Inflammatory macrophage treated with lipopolysaccharide for 1 hour (primary cell): ENCODE measurements at regions not wholly inside any gene's neighbourhood (a gene's known extent, or its start where the extent isn't known, plus 50 kb on each side); places are given as distances from the start of the nearest gene placed in this dataset.

Source experiments
- DNase-seq, 2 donors: peaks; one replicate each; pipeline ENCODE4 v3.0.0-alpha.2; 2020 to 2022

- no peak for DNase-seq
Observed at GRCh38 chr19:32227561-32228165, 117.7 kb upstream of the ZNF507 start.

GRCh38 chr19:32230441-32230840, 115.0 kb upstream of the ZNF507 start:
- no peak for DNase-seq

- DNase-seq = no peak
Observed at GRCh38 chr19:32231020-32231419, 114.4 kb upstream of the ZNF507 start.

DNA sequence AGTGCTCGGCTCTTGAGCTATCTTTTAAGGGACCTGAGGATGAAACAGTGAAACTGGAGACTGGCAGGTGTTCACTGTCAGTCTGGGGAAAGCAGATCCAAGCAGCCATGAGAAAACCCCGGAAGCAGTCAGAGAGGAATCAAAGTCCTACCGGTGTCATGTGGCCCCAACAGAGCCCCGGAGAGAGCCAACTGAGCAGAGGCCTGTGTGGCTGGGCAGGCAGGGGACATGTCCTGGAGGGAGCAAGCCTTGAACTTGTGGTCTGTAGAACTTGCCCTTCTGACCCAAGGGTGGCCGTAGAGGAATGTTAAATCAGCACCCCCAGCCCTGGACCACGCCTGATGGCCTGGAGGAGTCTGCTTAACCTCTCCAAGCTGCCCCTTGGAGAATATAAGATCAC, 113.7 kb upstream of the ZNF507 start:
- DNase-seq = no peak

DNA sequence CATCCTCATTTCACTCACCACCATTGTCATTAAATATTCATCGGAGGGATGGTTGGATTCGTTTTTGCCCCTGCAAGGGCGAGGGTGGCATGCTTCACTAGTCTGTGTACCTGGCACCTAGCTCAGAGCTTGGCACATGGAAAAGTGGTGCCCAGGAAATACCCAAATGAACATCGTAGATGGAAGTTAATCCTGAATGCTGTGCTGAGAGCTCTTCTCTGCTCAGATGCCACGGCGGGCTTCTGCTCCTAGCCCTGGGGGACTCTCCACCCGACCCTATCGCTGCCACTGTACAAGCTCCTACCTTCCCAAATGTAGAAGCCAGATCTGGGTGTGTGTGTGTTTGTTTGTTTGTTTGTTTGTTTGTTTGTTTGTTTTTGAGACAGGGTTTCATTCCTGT, 113.0 kb upstream of the ZNF507 start:
- DNase-seq = no peak

- DNase-seq = no peak
Observed at GRCh38 chr19:32233091-32233490, 112.3 kb upstream of the ZNF507 start.

DNA sequence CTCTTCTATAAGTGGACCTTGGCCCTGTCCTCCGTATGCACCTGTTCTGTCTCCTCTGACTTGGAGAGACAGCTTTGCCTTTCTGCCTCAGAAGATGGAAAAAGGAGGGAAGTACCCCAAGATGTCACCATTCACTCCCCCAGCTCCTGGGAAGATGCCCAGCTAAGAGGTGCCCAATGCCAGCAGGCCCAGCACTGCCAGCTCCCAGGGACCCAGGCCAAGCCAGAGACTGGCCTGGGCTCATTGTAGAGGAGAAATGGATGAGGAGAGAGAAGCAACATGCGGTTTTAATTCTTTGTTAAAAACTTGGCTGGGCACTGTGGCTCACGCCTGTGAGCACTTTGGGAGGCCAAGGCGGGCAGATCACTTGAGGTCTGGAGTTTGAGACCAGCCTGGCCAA, 111.5 kb upstream of the ZNF507 start:
- DNase-seq = no peak

DNA sequence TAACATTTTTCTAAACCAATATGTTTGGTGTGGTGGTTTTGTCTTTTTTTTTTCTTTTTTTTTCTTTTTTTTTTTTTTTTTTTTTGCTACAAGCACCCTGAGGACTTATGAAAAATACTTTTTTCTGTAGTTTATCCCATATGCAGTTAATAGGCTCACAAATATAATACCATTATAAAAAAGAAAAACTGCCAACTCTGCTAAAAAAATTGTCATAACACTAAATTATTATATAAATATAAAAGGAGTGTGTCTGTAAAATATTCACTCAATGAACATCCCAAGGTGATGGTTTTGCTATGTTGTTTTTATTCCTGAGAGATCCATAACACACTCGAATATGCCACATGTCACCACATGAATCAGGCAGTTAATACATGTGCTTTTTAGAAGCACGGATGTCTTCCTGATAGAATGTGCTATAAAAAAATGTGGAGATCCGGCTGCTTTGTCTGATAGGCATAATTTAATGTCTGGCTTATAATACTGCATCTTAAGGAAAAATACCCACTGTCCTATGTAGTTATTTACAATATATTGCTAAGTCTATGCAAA, 110.7 kb upstream of the ZNF507 start:
- DNase-seq = no peak

DNA sequence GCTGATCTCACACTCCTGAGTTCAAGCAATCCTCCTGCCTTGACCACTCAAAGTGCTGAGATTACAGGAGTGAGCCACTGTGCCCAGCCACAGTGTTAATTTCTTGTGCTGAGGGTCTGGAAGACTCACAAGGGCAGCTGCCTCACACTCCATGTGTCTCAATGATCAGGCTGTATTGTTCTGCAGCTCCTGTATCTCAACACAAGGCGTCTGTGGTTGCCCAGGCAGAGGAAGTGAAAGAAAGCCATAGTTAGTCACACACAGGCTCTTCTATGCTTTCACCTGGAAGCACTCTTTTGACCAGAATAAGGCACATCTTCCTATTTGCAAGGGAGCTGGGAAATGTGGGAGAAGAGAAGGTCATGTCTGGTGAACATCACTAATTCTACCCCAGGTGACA, 107.3 kb upstream of the ZNF507 start:
- DNase-seq = no peak

- DNase-seq = no peak
Observed at GRCh38 chr19:32240316-32240715, 105.1 kb upstream of the ZNF507 start.

DNA sequence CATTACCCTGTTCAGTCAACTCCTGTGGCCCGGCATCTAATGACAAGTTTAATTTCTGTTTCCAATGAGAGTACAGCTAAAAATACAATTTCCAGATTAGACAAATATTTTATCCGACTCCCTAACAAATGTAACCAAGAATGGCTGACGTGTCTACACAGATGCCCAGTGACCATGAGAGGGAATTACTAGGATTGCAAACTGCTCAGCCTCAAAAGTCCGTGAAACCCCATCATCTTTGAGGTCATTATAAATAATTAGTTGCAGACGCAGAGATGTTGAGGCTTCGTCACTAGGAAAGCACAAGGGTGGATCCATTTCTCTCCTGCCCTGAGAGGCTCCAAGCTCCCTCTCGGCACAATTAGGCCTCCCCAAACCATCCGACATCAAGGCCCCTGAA, 104.1 kb upstream of the ZNF507 start:
- DNase-seq = no peak

GRCh38 chr19:32241932-32242710, 103.3 kb upstream of the ZNF507 start:
- DNase-seq = no peak

- no peak for DNase-seq
Observed at GRCh38 chr19:32246006-32246405, 99.4 kb upstream of the ZNF507 start.

GRCh38 chr19:32251634-32252332, 93.6 kb upstream of the ZNF507 start:
- DNase-seq = no peak

GRCh38 chr19:32252333-32252669, 93.1 kb upstream of the ZNF507 start:
- DNase-seq = no peak

DNA sequence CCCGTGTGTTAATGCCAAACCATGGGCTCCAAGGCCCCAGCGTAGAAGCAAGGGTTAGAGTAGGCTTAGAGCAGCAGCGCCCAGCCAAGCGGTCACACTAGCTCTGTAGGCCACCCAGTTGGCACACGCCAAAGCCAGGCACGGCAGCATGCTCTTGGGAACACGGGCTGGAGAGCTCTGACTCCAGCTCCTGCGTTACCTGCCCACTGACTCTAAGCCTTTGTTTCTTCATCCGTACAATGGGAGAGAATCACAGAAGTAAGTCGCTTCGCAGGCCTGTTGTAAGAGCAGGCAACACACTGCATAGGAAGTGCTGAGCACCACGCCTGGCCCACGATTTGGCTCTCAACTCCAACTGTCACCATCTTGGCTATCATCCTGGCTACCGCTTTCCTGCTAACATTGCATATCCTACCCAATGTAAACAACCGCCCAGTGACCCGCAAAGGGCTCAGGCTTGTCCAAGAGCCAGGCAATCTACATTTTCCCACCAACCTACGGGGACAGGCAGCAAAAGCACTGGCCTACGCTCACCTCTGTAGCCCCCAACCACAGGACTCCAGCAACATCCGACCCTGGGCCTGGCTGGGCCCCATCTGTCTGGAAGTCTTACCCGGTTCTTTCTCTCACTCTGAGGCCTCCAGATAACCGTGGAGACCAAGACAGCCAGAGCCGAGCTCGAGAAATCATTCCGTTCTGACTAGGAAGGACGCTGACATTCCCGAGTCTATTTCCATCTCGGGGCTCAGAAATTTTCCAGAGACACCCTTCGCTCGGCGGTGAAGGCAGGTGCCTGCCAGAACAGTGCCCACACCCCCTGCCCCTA, 91.5 kb upstream of the ZNF507 start:
- DNase-seq = no peak

GRCh38 chr19:32254509-32254890, 90.9 kb upstream of the ZNF507 start:
- peak; percentile 30 to 42 for DNase-seq

- DNase-seq = no peak
Observed at GRCh38 chr19:32255536-32256295, 89.7 kb upstream of the ZNF507 start.

- no peak for DNase-seq
Observed at GRCh38 chr19:32256341-32256975, 89.0 kb upstream of the ZNF507 start.

DNA sequence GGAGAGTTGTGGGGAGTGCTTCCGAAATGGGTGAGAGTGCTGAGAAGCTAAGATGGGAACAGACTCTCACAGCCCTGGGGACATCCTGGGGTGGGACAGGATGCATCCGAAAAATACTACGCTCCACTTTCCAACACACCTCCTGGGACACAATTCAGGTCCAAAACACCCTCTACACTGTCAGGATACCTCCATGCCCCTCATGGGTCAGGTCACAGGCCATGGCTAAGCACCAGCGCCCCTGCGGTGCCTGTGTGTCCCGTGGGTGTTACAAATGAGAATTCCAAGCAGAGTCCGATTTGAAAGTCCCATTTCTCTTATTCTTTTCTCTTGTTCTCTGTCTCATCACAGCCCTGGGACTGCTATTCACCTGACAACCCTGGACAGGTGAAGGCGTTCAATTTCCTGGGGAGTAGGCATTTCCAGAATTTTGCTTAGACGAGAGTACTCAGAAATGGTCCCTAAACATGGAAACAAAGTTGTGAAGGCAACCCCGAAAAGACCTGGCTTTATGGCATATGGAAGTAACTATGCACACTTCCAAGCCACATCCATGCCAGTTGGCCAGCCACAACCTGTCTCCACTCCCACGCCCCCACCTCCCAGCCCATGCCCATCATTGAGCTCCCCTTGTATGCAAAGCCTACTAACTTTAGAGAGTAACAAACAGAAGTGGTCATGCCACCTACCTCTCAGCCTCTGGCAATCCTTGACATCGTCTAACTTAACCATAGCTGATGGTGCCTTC, 87.9 kb upstream of the ZNF507 start:
- no peak for DNase-seq

GRCh38 chr19:32258167-32258566, 87.2 kb upstream of the ZNF507 start:
- DNase-seq = no peak
